ENCODE measurements at regions not wholly inside any gene's neighbourhood (a gene's known extent, or its start where the extent isn't known, plus 50 kb on each side); places are given as distances from the start of the nearest gene placed in this dataset.

- CTCF ChIA-PET, result no interaction called here
- Histone ChIP-seq H3K9me3 (no peaks in the 10 kb centered on the region; the same call in 1 of the 2 replicates), H3K27me3 (replicated peaks; ENCODE audit: control insufficient read depth, insufficient read depth, low read length) (no peaks in the 10 kb centered on the region), H3K36me3 (ENCODE audit: control insufficient read depth, insufficient read depth, low read length) (no peaks in the 10 kb centered on the region), H3K4me3 (ENCODE audit: low read depth, low read length) (no peak overlapping the region), H3K4me1 (no peaks in the 10 kb centered on the region)
- DNase-seq, result no peak
- POLR2A ChIA-PET, result no interaction called here
- Mint-ChIP-seq H3K27ac (ENCODE audit: unreplicated experiment) (no peak overlapping the region), H3K4me1 (ENCODE audit: low read depth, unreplicated experiment) (no peaks in the 10 kb centered on the region), H3K27me3 (ENCODE audit: insufficient read depth, unreplicated experiment) (no peaks in the 10 kb centered on the region), H3K4me3 (ENCODE audit: unreplicated experiment) (no peak overlapping the region), H3K9me3 (ENCODE audit: unreplicated experiment) (peaks cover 20% of the 10 kb centered on the region), H3K36me3 (ENCODE audit: insufficient read depth, unreplicated experiment) (no peaks in the 10 kb centered on the region)
- intact Hi-C loops (cut with micrococcal nuclease; ENCODE audit: unreplicated experiment), result no loop called here
- no TSS peak for BruUV-seq (replicated peaks)
- no peak for TF ChIP-seq CTCF (IDR thresholded peaks at IDR 0.05; ENCODE audit: insufficient read depth in 1 of 2, low read depth in 1 of 2, low read length in 1 of 2, severe bottlenecking in 1 of 2, unreplicated experiment in 1 of 2)
Measured at GRCh38 chr2:57022496-57022895, 838.7 kb downstream of the CCDC85A start.

- no peaks in the 10 kb centered on the region for H3K4me1 ChIP-seq
- ChIA-PET POLR2A (no interaction called here), CTCF (no interaction called here)
- no peaks in the 10 kb centered on the region for H3K9me3 ChIP-seq
- no peaks in the 10 kb centered on the region for H3K36me3 ChIP-seq (ENCODE audit: control insufficient read depth, insufficient read depth, low read length)
- H3K27me3 Mint-ChIP-seq (ENCODE audit: insufficient read depth, unreplicated experiment), result no peaks in the 10 kb centered on the region
- BruUV-seq (replicated peaks), result no TSS peak
- no peak for TF ChIP-seq CTCF (IDR thresholded peaks at IDR 0.05; ENCODE audit: insufficient read depth in 1 of 2, low read depth in 1 of 2, low read length in 1 of 2, severe bottlenecking in 1 of 2, unreplicated experiment in 1 of 2)
- no peaks in the 10 kb centered on the region for H3K9me3 Mint-ChIP-seq (ENCODE audit: unreplicated experiment)
- H3K27ac Mint-ChIP-seq (ENCODE audit: unreplicated experiment), result no peak overlapping the region
- no peaks in the 10 kb centered on the region for H3K4me1 Mint-ChIP-seq (ENCODE audit: low read depth, unreplicated experiment)
- H3K27me3 ChIP-seq (replicated peaks; ENCODE audit: control insufficient read depth, insufficient read depth, low read length), result no peaks in the 10 kb centered on the region
- no peaks in the 10 kb centered on the region for H3K36me3 Mint-ChIP-seq (ENCODE audit: insufficient read depth, unreplicated experiment)
- H3K4me3 Mint-ChIP-seq (ENCODE audit: unreplicated experiment), result no peak overlapping the region
- DNase-seq, result no peak
- intact Hi-C loops (cut with micrococcal nuclease; ENCODE audit: unreplicated experiment), result no loop called here
- no peak overlapping the region for H3K4me3 ChIP-seq (ENCODE audit: low read depth, low read length)
Measured at GRCh38 chr2:57044931-57045635, 861.3 kb downstream of the CCDC85A start.

GRCh38 chr2:57049273-57049672 is 865.5 kb downstream of the CCDC85A start:
- Mint-ChIP-seq H3K4me3 (ENCODE audit: unreplicated experiment) (no peak overlapping the region), H3K4me1 (ENCODE audit: low read depth, unreplicated experiment) (no peaks in the 10 kb centered on the region), H3K36me3 (ENCODE audit: insufficient read depth, unreplicated experiment) (no peaks in the 10 kb centered on the region), H3K9me3 (ENCODE audit: unreplicated experiment) (no peaks in the 10 kb centered on the region), H3K27ac (ENCODE audit: unreplicated experiment) (no peak overlapping the region), H3K27me3 (ENCODE audit: insufficient read depth, unreplicated experiment) (no peaks in the 10 kb centered on the region)
- no TSS peak for BruUV-seq (replicated peaks)
- no peak for TF ChIP-seq CTCF (IDR thresholded peaks at IDR 0.05; ENCODE audit: insufficient read depth in 1 of 2, low read depth in 1 of 2, low read length in 1 of 2, severe bottlenecking in 1 of 2, unreplicated experiment in 1 of 2)
- ChIA-PET POLR2A (no interaction called here), CTCF (no interaction called here)
- Histone ChIP-seq H3K4me1 (no peaks in the 10 kb centered on the region), H3K36me3 (ENCODE audit: control insufficient read depth, insufficient read depth, low read length) (no peaks in the 10 kb centered on the region), H3K27me3 (replicated peaks; ENCODE audit: control insufficient read depth, insufficient read depth, low read length) (no peaks in the 10 kb centered on the region), H3K4me3 (ENCODE audit: low read depth, low read length) (no peak overlapping the region), H3K9me3 (no peaks in the 10 kb centered on the region)
- intact Hi-C loops (cut with micrococcal nuclease; ENCODE audit: unreplicated experiment), result no loop called here
- DNase-seq, result no peak

Data from Caco-2 (cell line).